Breast epithelium (tissue), 4 donors: ENCODE measurements at regions not wholly inside any gene's neighbourhood (a gene's known extent, or its start where the extent isn't known, plus 50 kb on each side); places are given as distances from the start of the nearest gene placed in this dataset.

Source experiments
- DNase-seq, 2 donors: peaks; one replicate each; pipeline ENCODE4 v3.0.0-alpha.2; 2019; ENCODE audit warnings: low spot score in 2 of 2
- H3K27ac ChIP-seq, 2 donors: fragments of 200-600 bp; sonication (generic) in 1 of 2; one replicate each; pipeline ENCODE4 v1.5.1; 2016 to 2019; ENCODE audit warnings: mild to moderate bottlenecking in 1 of 2
- H3K27me3 ChIP-seq, 2 donors: fragments of 200-600 bp; sonication (generic) in 1 of 2; one replicate each; pipeline versions ENCODE4 v1.5.1 to v1.6.0; 2017 to 2019; ENCODE audit warnings: control low read depth in 1 of 2, mild to moderate bottlenecking in 1 of 2
- H3K36me3 ChIP-seq: fragments of 200-600 bp; one replicate; pipeline ENCODE4 v1.5.1; 2019
- H3K4me1 ChIP-seq, 2 donors: fragments of 200-600 bp; sonication (generic); one replicate each; pipeline ENCODE4 v1.5.1; 2016 to 2019; ENCODE audit warnings: control low read depth in 1 of 2
- H3K4me3 ChIP-seq, 3 donors: fragments of 200-600 bp; sonication (generic); 1 replicate in 2 of 3; 2 replicates in 1 of 3; pipeline ENCODE4 v1.5.1; 2016 to 2019; ENCODE audit warnings: mild to moderate bottlenecking in 3 of 3, moderate library complexity in 2 of 3
- H3K9me3 ChIP-seq, 2 donors: fragments of 200-600 bp; sonication (generic) in 1 of 2; one replicate each; pipeline ENCODE4 v1.5.1; 2016 to 2019; ENCODE audit warnings: control low read depth in 1 of 2
- CTCF ChIP-seq, 3 donors: fragments of 450-650 bp; IDR thresholded peaks; one replicate each; pipeline ENCODE4 v1.5.1; 2016 to 2017; ENCODE audit warnings: antibody characterized with exemption in 3 of 3, mild to moderate bottlenecking in 3 of 3, moderate library complexity in 3 of 3
- POLR2A ChIP-seq: fragments of 450-650 bp; IDR thresholded peaks from one replicate; pipeline ENCODE4 v1.6.1; 2016; ENCODE audit warnings: antibody characterized with exemption, mild to moderate bottlenecking, moderate library complexity
- POLR2AphosphoS5 ChIP-seq, 3 donors: sonication (generic); formaldehyde crosslinking; IDR thresholded peaks; one replicate each; pipeline ENCODE4 v1.6.1; 2017; ENCODE audit warnings: antibody characterized with exemption in 3 of 3
- intact Hi-C: fragments of 100-400 bp; cut with DNase I; formaldehyde crosslinking; loops from one replicate; pipeline ENCODE4 v1.15.1; 2023; ENCODE audit warnings: low total_unique reads

- intact Hi-C loops, result no loop called here
- Histone ChIP-seq H3K36me3 (no peaks in the 10 kb centered on the region), H3K27me3 (no peaks in the 10 kb centered on the region), H3K27ac (no peak overlapping the region), H3K4me3 (no peak overlapping the region), H3K9me3 (no peaks in the 10 kb centered on the region), H3K4me1 (peaks cover 0 to 6% of the 10 kb centered on the region in 2 donors)
- TF ChIP-seq CTCF (IDR thresholded peaks at IDR 0.05) (no peak), POLR2A (no peak), POLR2AphosphoS5 (IDR thresholded peaks at IDR 0.05) (no peak)
- no peak for DNase-seq
These were observed 509.9 kb upstream of the ID4 start for GRCh38 chr6:19327241-19327640.

GRCh38 chr6:19327661-19328060 lies 509.5 kb upstream of the ID4 start:
- H3K27ac ChIP-seq, result no peak overlapping the region
- TF ChIP-seq POLR2AphosphoS5 (IDR thresholded peaks at IDR 0.05), result no peak
- TF ChIP-seq CTCF (IDR thresholded peaks at IDR 0.05), result no peak
- TF ChIP-seq POLR2A, result no peak
- no peak for DNase-seq
- no peaks in the 10 kb centered on the region for H3K27me3 ChIP-seq
- H3K4me1 ChIP-seq, result peaks cover 0 to 6% of the 10 kb centered on the region in 2 donors
- no peaks in the 10 kb centered on the region for H3K36me3 ChIP-seq
- H3K9me3 ChIP-seq, result no peaks in the 10 kb centered on the region
- intact Hi-C loops, result no loop called here
- H3K4me3 ChIP-seq, result no peak overlapping the region

GRCh38 chr6:19329078-19329477 lies 508.1 kb upstream of the ID4 start:
- Histone ChIP-seq H3K4me1 (peaks cover 0 to 6% of the 10 kb centered on the region in 2 donors), H3K27ac (no peak overlapping the region), H3K4me3 (no peak overlapping the region), H3K27me3 (no peaks in the 10 kb centered on the region), H3K36me3 (no peaks in the 10 kb centered on the region), H3K9me3 (no peaks in the 10 kb centered on the region)
- intact Hi-C loops, result no loop called here
- no peak for DNase-seq
- TF ChIP-seq POLR2A (no peak), POLR2AphosphoS5 (IDR thresholded peaks at IDR 0.05) (no peak)

GRCh38 chr6:19331089-19331488 lies 506.1 kb upstream of the ID4 start:
- H3K4me3 ChIP-seq, result no peak overlapping the region
- no peaks in the 10 kb centered on the region for H3K9me3 ChIP-seq
- H3K27ac ChIP-seq, result no peak overlapping the region
- TF ChIP-seq POLR2A (no peak), CTCF (IDR thresholded peaks at IDR 0.05) (no peak), POLR2AphosphoS5 (IDR thresholded peaks at IDR 0.05) (no peak)
- intact Hi-C loops, result no loop called here
- no peaks in the 10 kb centered on the region for H3K36me3 ChIP-seq
- DNase-seq, result no peak
- H3K4me1 ChIP-seq, result no peaks in the 10 kb centered on the region
- no peaks in the 10 kb centered on the region for H3K27me3 ChIP-seq

GRCh38 chr6:19332806-19333460 lies 504.2 kb upstream of the ID4 start:
- no peak for TF ChIP-seq CTCF (IDR thresholded peaks at IDR 0.05)
- no peak for TF ChIP-seq POLR2A
- no peak for TF ChIP-seq POLR2AphosphoS5 (IDR thresholded peaks at IDR 0.05)
- H3K27me3 ChIP-seq, result no peaks in the 10 kb centered on the region
- no peak overlapping the region for H3K4me3 ChIP-seq
- H3K9me3 ChIP-seq, result no peaks in the 10 kb centered on the region
- no peak for DNase-seq
- no peaks in the 10 kb centered on the region for H3K4me1 ChIP-seq
- intact Hi-C loops, result no loop called here
- no peaks in the 10 kb centered on the region for H3K36me3 ChIP-seq
- H3K27ac ChIP-seq, result no peak overlapping the region
